Sigmoid colon (tissue), 4 donors: ENCODE measurements at regions not wholly inside any gene's neighbourhood (a gene's known extent, or its start where the extent isn't known, plus 50 kb on each side); places are given as distances from the start of the nearest gene placed in this dataset.

ENCODE experiments used
- CTCF ChIP-seq, 4 experiments: fragments of 450-650 bp in 3 of 4; fragments of 200-600 bp in 1 of 4; IDR thresholded peaks; one replicate each; pipeline ENCODE4 v1.5.1; 2016 to 2019; ENCODE audit warnings: antibody characterized with exemption in 4 of 4, mild to moderate bottlenecking in 3 of 4, moderate library complexity in 2 of 4
- EP300 ChIP-seq, 4 donors: sonication (generic); formaldehyde crosslinking; IDR thresholded peaks; one replicate each; pipeline ENCODE4 v1.6.1; 2017; ENCODE audit warnings: antibody characterized with exemption in 4 of 4
- POLR2A ChIP-seq, 2 donors: fragments of 450-650 bp; IDR thresholded peaks; one replicate each; pipeline ENCODE4 v1.6.1; 2016; ENCODE audit warnings: antibody characterized with exemption in 2 of 2, mild to moderate bottlenecking in 2 of 2, moderate library complexity in 2 of 2
- POLR2AphosphoS5 ChIP-seq, 4 donors: sonication (generic); formaldehyde crosslinking; IDR thresholded peaks; one replicate each; pipeline ENCODE4 v1.6.1; 2017; ENCODE audit warnings: antibody characterized with exemption in 4 of 4

- TF ChIP-seq CTCF (IDR thresholded peaks at IDR 0.05) (no peak), POLR2A (IDR thresholded peaks at IDR 0.05) (no peak), POLR2AphosphoS5 (IDR thresholded peaks at IDR 0.05) (no peak), EP300 (IDR thresholded peaks at IDR 0.05) (no peak)
Measured at GRCh38 chr1:104064399-104064798, 314.7 kb downstream of the AMY1C start.
